Naive thymus-derived CD8-positive, alpha-beta T cell (primary cell): ENCODE measurements at regions not wholly inside any gene's neighbourhood (a gene's known extent, or its start where the extent isn't known, plus 50 kb on each side); places are given as distances from the start of the nearest gene placed in this dataset.

ENCODE experiments used
- ATAC-seq, 2 donors: fragments of 150-1000 bp; cut with Tn5 transposase in 1 of 2; sonication (Bioruptor Pico), chemical (Tn5 transposase) in 1 of 2; 1 replicate in 1 of 2; 2 replicates in 1 of 2; pipeline ENCODE4 v1.10.0; 2021; ENCODE audit warnings: mild to moderate bottlenecking in 2 of 2, moderate library complexity in 2 of 2
- POLR2A ChIA-PET: fragments of 350-600 bp; sonication (Branson Sonifier 250); formaldehyde crosslinking; loops from one replicate; lab custom pipeline; 2021; ENCODE audit warnings: antibody characterized with exemption; lab: Charles Lee
- DNase-seq, 10 donors: peaks; one replicate each; pipeline versions ENCODE4 v3.0.0 to v3.0.0-alpha.2; 2020 to 2022
- H3K27ac Mint-ChIP-seq, 10 donors: one replicate each; pipeline ENCODE4 v1.8.0; 2020 to 2022; ENCODE audit warnings: mild to moderate bottlenecking in 10 of 10, mixed read lengths in 10 of 10, moderate library complexity in 4 of 10, inconsistent platforms in 1 of 10
- H3K27me3 Mint-ChIP-seq, 5 donors: one replicate each; pipeline ENCODE4 v1.8.0; 2021 to 2022; ENCODE audit warnings: mixed read lengths in 5 of 5
- H3K36me3 Mint-ChIP-seq, 3 donors: one replicate each; pipeline ENCODE4 v1.8.0; 2020 to 2022; ENCODE audit warnings: mixed read lengths in 3 of 3, mild to moderate bottlenecking in 2 of 3, inconsistent platforms in 1 of 3
- H3K4me1 Mint-ChIP-seq, 4 donors: one replicate each; pipeline ENCODE4 v1.8.0; 2021 to 2022; ENCODE audit warnings: mixed read lengths in 4 of 4
- H3K4me3 Mint-ChIP-seq, 10 donors: one replicate each; pipeline ENCODE4 v1.8.0; 2020 to 2022; ENCODE audit warnings: mild to moderate bottlenecking in 10 of 10, mixed read lengths in 10 of 10, moderate library complexity in 6 of 10, inconsistent platforms in 1 of 10
- H3K9me3 Mint-ChIP-seq, 9 donors: one replicate each; pipeline ENCODE4 v1.8.0; 2020 to 2022; ENCODE audit warnings: mixed read lengths in 9 of 9, mild to moderate bottlenecking in 3 of 9, inconsistent platforms in 1 of 9, moderate library complexity in 1 of 9

DNA sequence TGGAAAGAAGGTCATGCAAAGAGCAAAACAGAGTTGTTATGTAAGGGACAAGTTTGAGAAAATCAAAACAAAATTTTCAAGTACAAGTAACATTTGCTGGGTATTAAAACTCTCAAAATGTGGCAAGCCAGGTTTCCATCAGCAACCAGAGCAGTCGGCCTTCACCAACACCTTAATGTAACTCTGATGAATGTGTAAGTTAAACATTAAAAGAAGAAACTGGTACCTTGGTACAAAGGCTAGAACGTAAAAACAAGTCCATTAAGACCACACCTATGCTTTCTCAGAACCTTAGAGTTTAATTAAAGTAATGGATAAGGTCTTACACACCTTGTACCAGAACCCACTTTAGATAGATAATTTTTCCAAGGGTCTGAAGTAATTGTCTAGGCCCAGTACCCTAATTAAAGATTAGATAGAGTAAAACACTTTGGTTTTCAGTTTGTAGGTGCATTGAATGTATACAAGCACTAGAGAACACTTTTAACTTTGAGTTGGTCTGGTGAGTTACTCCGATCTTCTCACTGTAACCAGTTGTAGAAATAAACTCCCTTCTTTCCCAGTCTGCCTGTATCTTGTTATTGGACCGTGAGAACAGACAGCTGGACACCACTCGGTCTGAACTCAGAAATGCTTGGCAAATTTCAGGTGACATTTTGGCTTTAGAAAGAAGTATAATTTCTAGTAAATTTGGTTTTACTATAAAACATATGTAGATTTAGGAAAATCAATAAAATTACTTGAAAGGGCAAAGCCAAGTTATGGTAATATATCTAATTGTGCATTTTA, 319.4 kb downstream of the HTR1B start:
- H3K9me3 Mint-ChIP-seq: peaks cover 0 to 10% (median 2%) of the 10 kb centered on the region in 9 donors
- H3K27ac Mint-ChIP-seq: no peak overlapping the region
- H3K4me3 Mint-ChIP-seq: no peak overlapping the region
- H3K27me3 Mint-ChIP-seq: no peaks in the 10 kb centered on the region
- H3K36me3 Mint-ChIP-seq: no peaks in the 10 kb centered on the region
- H3K4me1 Mint-ChIP-seq: no peaks in the 10 kb centered on the region
- DNase-seq (no peak), ATAC-seq (no peak)
- POLR2A ChIA-PET: no interaction called here

DNA sequence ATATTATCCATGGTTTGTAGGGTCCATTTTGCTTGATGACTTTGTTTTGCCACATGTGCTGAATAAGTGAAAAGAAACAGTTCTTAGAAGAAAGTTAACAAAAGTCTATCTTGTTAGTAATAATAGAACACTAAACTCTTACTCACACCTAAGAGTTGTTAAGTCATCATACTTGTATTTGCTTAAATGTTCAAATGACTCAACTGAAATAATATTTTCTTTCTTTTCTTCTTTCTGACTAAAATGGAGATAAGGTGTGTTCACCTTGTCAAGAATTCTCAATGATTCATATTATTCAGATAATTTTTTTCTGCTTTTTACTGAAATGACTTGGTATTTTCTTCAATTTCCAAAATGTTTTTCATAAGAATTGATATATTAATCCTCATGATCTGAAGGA, 327.2 kb downstream of the HTR1B start:
- H3K36me3 Mint-ChIP-seq: no peaks in the 10 kb centered on the region
- no peaks in the 10 kb centered on the region for H3K27me3 Mint-ChIP-seq
- H3K4me1 Mint-ChIP-seq: no peaks in the 10 kb centered on the region
- H3K9me3 Mint-ChIP-seq: peaks cover 0 to 11% (median under 1%) of the 10 kb centered on the region in 9 donors
- H3K4me3 Mint-ChIP-seq: no peak overlapping the region
- H3K27ac Mint-ChIP-seq: no peak overlapping the region
- POLR2A ChIA-PET: no interaction called here
- DNase-seq (no peak), ATAC-seq (no peak)

DNA sequence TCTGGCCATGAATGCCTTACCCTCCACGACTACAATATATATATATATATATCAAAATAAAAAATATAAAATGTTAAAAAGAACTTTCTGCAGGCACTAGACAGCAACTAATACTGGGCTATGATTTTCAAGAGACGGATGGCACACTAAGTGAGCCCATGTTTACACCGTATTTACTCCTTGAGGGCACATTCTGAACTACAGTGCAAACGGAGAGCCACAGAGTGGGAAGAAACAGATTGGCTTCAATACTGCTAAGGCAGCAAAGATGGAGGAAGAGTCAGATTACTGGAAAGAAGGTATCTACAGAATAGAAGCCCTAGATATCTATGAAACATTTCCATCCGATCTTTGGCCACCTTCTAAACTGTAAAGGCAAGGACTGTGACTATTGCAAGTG, 330.3 kb downstream of the HTR1B start:
- Mint-ChIP-seq H3K27ac (no peak overlapping the region), H3K27me3 (no peaks in the 10 kb centered on the region), H3K4me1 (no peaks in the 10 kb centered on the region), H3K9me3 (peaks cover 2 to 19% (median 7%) of the 10 kb centered on the region in 9 donors), H3K36me3 (no peaks in the 10 kb centered on the region), H3K4me3 (no peak overlapping the region)
- ATAC-seq (no peak), DNase-seq (no peak)
- POLR2A ChIA-PET: no interaction called here

DNA sequence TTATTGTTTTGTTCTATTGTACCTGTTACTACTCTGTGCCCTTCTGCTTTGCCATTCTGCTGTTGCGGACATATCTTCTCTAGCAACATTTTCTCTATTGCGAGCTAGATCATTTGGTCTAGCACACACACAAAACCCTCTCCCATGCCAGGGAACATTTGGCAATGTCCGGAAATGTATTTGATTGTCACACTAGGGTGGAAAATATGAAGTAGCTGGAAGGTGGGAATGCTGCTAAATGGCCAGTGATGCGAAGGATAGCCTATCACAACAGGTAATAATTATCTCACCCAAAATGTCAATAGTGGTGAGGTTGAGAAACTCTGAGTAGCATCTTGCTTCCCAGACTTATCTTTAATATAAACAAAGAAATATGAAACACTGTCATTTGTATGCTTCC, 331.9 kb downstream of the HTR1B start:
- H3K4me3 Mint-ChIP-seq: no peak overlapping the region
- DNase-seq: no peak
- no peaks in the 10 kb centered on the region for H3K4me1 Mint-ChIP-seq
- no peaks in the 10 kb centered on the region for H3K27me3 Mint-ChIP-seq
- POLR2A ChIA-PET: no interaction called here
- no peak for ATAC-seq
- H3K36me3 Mint-ChIP-seq: no peaks in the 10 kb centered on the region
- peaks cover 2 to 29% (median 8%) of the 10 kb centered on the region in 9 donors for H3K9me3 Mint-ChIP-seq
- H3K27ac Mint-ChIP-seq: no peak overlapping the region

DNA sequence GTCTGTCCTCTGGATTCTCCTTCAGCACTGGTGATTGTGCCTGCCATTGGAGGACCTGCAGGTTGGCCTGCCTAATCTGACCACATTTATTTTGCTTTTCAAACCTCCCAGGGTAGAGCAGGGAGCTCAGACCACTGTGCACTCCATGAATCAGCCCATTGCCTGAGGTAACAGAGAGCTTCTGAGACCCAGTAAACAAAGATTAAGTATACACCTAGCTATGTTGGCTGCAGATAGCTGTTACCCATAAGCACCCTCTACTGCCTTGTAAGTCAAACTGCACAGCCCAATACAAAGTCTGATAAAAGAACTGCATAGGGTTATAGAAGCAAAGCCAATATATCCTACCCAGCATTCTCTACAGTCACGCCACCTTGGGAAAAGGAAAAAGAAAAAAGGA, 338.7 kb downstream of the HTR1B start:
- H3K27ac Mint-ChIP-seq: peak overlapping the region in 1 of 10 donors; percentile 34
- POLR2A ChIA-PET: no interaction called here

DNA sequence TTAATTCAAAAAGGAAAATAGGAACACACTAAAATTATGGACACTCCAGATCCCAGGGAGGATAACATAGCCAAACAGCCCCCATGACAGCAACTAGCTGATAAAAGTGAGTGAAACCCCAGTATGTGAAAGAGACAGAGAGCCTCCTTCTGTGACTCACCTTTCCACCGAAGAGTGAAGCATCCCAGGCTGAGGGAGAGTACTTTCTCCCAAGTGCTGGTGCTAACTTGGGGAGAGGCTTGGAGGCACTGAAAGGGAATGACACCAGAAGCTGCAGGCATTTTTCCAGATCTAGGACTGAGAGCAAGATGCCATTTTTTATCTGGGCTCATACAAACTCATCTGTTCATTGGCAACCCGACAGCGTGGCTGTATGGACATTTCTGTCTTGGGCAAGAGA, 339.8 kb downstream of the HTR1B start:
- H3K4me1 Mint-ChIP-seq: no peaks in the 10 kb centered on the region
- no peak overlapping the region for H3K4me3 Mint-ChIP-seq
- no peak for ATAC-seq
- DNase-seq: no peak
- no peak overlapping the region for H3K27ac Mint-ChIP-seq
- H3K9me3 Mint-ChIP-seq: peaks cover 2 to 42% (median 16%) of the 10 kb centered on the region in 9 donors
- H3K36me3 Mint-ChIP-seq: peaks cover 0 to 5% (median 0%) of the 10 kb centered on the region in 3 donors
- POLR2A ChIA-PET: no interaction called here
- no peaks in the 10 kb centered on the region for H3K27me3 Mint-ChIP-seq

More for the DNA sequence above, 338.7 kb downstream of the HTR1B start:
- Mint-ChIP-seq H3K4me1 (no peaks in the 10 kb centered on the region), H3K36me3 (peaks cover 0 to 5% (median 0%) of the 10 kb centered on the region in 3 donors), H3K4me3 (no peak overlapping the region), H3K27me3 (no peaks in the 10 kb centered on the region), H3K9me3 (peaks cover 2 to 47% (median 18%) of the 10 kb centered on the region in 9 donors)
- DNase-seq (no peak), ATAC-seq (no peak)

DNA sequence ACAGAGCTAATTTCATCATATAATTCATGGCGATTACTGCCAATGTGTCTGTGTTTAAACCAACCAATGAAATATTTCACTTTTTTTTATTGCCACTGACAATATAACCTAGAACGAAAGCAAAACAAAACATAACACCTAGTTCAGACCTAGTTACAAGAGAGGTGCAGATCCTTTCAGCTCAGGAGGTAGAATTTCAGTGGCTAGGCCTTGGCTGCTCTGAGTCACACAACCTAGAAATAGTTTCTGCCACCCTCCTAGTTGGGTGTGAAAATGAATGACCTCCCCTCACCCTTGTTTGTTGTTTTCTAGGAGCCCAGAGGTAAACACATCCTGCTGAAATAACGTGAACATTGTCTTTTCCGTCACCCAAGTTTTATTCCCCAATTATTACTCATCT, 356.3 kb downstream of the HTR1B start:
- ATAC-seq (no peak), DNase-seq (no peak)
- Mint-ChIP-seq H3K9me3 (peaks cover 0 to 23% (median 6%) of the 10 kb centered on the region in 9 donors), H3K27me3 (no peaks in the 10 kb centered on the region), H3K4me1 (no peaks in the 10 kb centered on the region), H3K27ac (no peak overlapping the region), H3K4me3 (no peak overlapping the region), H3K36me3 (no peaks in the 10 kb centered on the region)
- POLR2A ChIA-PET: no interaction called here

DNA sequence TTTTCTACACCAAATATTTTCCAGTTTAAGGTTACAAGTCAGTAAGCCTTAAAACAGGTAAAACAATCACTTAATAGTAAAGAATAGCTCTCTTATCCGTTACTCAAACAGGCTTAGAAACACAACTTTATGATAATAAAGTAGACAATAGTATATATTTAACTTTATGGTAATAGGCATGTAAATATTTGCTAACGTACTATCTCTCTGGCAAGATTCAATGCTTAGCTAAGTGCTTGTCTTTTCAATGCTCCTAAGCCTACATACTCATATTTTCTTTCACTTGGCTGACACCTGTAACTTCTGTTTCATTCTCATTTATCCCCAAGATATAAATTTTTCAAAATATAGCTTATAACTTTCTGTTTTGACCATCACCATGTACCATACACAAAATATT, 358.2 kb downstream of the HTR1B start:
- H3K36me3 Mint-ChIP-seq: no peaks in the 10 kb centered on the region
- H3K4me3 Mint-ChIP-seq: no peak overlapping the region
- no peak overlapping the region for H3K27ac Mint-ChIP-seq
- no peaks in the 10 kb centered on the region for H3K4me1 Mint-ChIP-seq
- no peak for ATAC-seq
- H3K27me3 Mint-ChIP-seq: no peaks in the 10 kb centered on the region
- H3K9me3 Mint-ChIP-seq: peaks cover 0 to 34% (median 3%) of the 10 kb centered on the region in 9 donors
- no peak for DNase-seq
- POLR2A ChIA-PET: no interaction called here

DNA sequence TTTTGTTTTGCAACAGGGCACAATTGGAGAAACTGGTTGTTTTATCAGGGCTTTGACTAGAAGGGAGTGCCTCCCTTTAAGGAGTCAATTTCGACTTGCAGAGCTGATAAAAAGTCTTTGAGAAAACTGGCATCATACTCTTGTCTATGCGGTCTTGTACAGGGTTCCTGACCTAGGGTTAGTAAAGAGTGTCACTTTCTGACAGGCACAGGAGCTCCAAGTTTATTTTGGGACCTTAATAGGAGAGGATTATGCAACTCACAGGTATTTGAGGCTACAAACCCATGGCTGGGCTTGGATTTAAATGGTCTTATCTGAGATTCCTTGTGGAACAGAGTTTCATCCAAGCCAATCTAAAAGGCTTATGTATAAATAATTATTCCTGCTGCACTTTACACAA, 365.4 kb downstream of the HTR1B start:
- ATAC-seq: no peak

DNA sequence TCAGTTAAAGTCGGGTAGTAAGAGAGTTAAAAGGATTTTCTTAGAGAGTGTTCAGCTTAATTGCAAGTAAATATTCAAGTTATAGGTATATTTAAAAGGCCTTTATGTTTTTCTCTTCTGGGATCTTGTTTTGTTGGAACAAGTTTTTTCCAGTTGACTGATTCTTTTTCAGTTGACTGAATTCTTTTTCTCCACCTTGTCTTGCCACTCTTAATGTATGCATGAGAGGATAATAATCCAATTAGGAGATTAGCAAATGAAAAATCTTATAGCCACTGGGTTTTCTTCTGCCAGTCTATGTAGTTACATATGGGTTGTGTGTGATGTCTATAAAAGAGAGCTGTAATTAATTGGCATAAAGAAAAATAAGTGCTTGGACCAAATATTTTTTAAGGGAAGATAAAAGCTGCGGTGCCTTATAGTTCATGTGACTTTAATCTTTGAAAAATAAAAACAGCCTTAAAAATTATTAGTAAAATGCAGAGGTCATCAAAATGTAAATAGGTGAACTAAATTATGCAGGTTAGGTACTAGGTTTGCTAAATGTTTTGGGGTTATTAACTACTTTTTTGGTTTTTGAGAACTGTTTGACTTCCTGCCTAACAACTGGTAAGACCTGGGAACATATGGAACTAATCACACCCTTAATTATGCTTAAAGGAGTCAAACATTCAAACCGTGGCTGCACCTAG, 367.2 kb downstream of the HTR1B start:
- POLR2A ChIA-PET: no interaction called here
- no peak overlapping the region for H3K27ac Mint-ChIP-seq
- DNase-seq (no peak), ATAC-seq (no peak)
- H3K36me3 Mint-ChIP-seq: no peaks in the 10 kb centered on the region
- peaks cover 0 to 17% (median 5%) of the 10 kb centered on the region in 9 donors for H3K9me3 Mint-ChIP-seq
- H3K4me3 Mint-ChIP-seq: no peak overlapping the region
- H3K27me3 Mint-ChIP-seq: peaks cover 0 to 4% (median 0%) of the 10 kb centered on the region in 5 donors
- H3K4me1 Mint-ChIP-seq: no peaks in the 10 kb centered on the region

More for the DNA sequence above, 365.4 kb downstream of the HTR1B start:
- Mint-ChIP-seq H3K36me3 (no peaks in the 10 kb centered on the region), H3K9me3 (peaks cover 0 to 27% (median 9%) of the 10 kb centered on the region in 9 donors), H3K27ac (no peak overlapping the region), H3K4me3 (no peak overlapping the region), H3K4me1 (no peaks in the 10 kb centered on the region), H3K27me3 (peaks cover 0 to 4% (median 0%) of the 10 kb centered on the region in 5 donors)
- no peak for DNase-seq
- POLR2A ChIA-PET: no interaction called here

DNA sequence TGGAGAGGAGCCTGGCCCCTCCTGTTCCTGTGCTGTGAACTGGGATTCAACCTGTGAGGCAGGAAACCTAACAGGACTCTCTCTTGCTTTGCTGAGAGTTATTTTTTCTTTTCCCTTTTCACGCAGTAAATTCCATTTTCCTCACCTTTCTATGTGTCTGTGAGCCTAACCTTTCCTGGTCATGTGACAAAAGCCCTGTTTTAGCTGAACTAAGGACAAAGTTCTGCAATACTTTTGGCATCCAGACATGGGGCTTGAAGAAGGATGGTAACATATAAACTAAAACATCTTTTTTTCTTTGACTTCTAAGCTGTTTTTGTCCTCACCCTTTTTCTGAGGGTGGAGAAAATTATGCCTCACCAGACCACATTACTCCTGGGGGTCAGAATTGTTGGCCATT, 368.5 kb downstream of the HTR1B start:
- Mint-ChIP-seq H3K4me1 (no peaks in the 10 kb centered on the region), H3K27ac (no peak overlapping the region), H3K27me3 (peaks cover 0 to 3% (median 0%) of the 10 kb centered on the region in 5 donors), H3K4me3 (no peak overlapping the region), H3K36me3 (no peaks in the 10 kb centered on the region), H3K9me3 (peaks cover 0 to 15% (median 4%) of the 10 kb centered on the region in 9 donors)
- ATAC-seq: no peak
- POLR2A ChIA-PET: no interaction called here
- DNase-seq: no peak

DNA sequence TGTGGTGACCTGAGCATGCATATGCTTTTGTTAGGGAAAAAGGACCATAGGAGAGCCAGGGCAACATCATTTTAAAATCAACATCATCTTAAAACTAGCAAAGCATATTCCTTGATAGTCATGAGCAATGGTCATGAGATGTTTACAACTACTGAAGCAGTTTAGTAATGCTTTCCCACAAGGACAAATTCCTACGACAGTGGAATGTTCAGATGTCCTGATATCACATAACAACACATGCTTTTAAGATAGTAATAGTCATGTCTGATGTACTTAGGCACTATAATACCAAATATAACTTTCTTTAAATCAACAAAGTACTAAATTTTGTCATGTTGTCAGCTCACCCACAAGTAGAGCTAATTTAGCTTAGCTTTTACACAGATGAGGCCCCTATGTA, 370.3 kb downstream of the HTR1B start:
- POLR2A ChIA-PET: no interaction called here
- DNase-seq: no peak
- H3K4me3 Mint-ChIP-seq: no peak overlapping the region
- H3K4me1 Mint-ChIP-seq: no peaks in the 10 kb centered on the region
- H3K27ac Mint-ChIP-seq: no peak overlapping the region
- no peak for ATAC-seq
- no peaks in the 10 kb centered on the region for H3K36me3 Mint-ChIP-seq
- H3K27me3 Mint-ChIP-seq: no peaks in the 10 kb centered on the region
- H3K9me3 Mint-ChIP-seq: peaks cover 0 to 15% (median 2%) of the 10 kb centered on the region in 9 donors

DNA sequence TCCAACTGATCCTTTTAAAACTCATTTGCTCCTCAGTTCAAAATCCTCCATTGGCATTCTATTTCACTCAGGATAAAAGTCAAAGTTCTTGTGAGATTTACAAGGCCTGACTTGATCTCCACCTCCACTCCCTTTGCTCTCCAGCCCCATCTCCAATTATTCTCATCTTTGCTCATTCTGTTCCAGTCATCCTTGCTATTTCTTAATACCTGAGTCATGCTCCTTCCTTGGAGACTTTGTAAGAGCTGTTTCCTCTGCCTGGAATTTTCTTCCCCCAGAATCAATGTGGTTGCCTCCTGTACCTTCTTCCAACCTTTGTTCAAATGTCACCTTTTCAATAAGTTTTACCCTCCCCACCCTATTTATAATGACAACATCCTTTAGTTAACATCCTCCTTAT, 373.5 kb downstream of the HTR1B start:
- H3K36me3 Mint-ChIP-seq: no peaks in the 10 kb centered on the region
- no peaks in the 10 kb centered on the region for H3K4me1 Mint-ChIP-seq
- H3K9me3 Mint-ChIP-seq: peaks cover 0 to 13% (median 2%) of the 10 kb centered on the region in 9 donors
- no peak overlapping the region for H3K4me3 Mint-ChIP-seq
- H3K27me3 Mint-ChIP-seq: no peaks in the 10 kb centered on the region
- H3K27ac Mint-ChIP-seq: no peak overlapping the region
- POLR2A ChIA-PET: no interaction called here
- no peak for ATAC-seq
- DNase-seq: no peak
